ENCODE measurements at regions not wholly inside any gene's neighbourhood (a gene's known extent, or its start where the extent isn't known, plus 50 kb on each side); places are given as distances from the start of the nearest gene placed in this dataset.

DNA sequence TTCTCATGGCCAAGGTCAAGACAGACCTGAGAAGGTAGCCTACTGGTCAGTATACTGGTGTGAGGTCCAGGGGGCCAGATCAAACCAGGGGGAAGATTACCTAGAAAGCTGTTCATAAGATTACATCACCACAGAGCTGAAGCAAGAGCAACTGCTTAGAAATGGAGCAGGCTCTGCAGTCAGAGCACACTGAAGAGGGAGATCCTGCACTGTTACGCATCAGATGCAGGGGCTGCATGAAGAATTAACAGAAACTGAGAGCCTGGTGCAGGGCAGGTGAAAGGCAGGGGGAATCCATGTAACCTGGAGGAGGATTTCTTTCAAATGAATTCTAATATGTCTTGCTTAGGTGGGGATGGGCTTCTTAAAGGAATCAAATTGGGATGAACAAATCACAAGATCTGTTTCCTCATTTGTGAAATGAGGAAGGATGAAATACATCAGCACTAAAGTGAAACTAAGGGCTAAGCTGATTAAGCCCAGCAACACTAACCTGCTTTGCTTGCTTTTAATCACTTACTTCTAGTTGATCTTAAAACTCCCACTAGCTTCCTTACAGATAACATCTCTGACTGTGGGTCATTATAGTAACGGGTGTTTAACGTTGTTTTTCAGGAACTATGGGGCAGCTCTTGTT, 74.3 kb upstream of the ADAM23 start:
- Histone ChIP-seq H3K27me3 (ENCODE audit: control insufficient read depth in 1 of 2, insufficient read depth in 2 of 2, low read length in 2 of 2) (no peaks in the 10 kb centered on the region), H3K9ac (ENCODE audit: insufficient read depth, low read depth, low read length) (no peak overlapping the region), H3K4me2 (ENCODE audit: low read depth, low read length) (no peak overlapping the region), H3K27ac (ENCODE audit: extremely low read length, insufficient read depth, low read length) (no peak overlapping the region), H3K4me3 (replicated peaks in 1 of 3; ENCODE audit: insufficient read depth in 1 of 3, low read depth in 2 of 3, low read length in 3 of 3) (no peak overlapping the region), H2AFZ (ENCODE audit: low read length) (no peak overlapping the region), H3K36me3 (replicated peaks in 1 of 2; ENCODE audit: control insufficient read depth in 1 of 2, insufficient read depth in 2 of 2, low read length in 2 of 2) (no peaks in the 10 kb centered on the region), H3K9me3 (ENCODE audit: low read length) (peaks cover 13% of the 10 kb centered on the region), H3K79me2 (ENCODE audit: insufficient read depth, low read length) (no peaks in the 10 kb centered on the region), H4K20me1 (ENCODE audit: insufficient read depth, low read length) (no peaks in the 10 kb centered on the region), H3K4me1 (ENCODE audit: insufficient read depth, low read length) (no peaks in the 10 kb centered on the region)
- ChIA-PET POLR2A (no interaction called here), CTCF (ENCODE audit: low intra/inter-chr PET ratio, low total read pairs) (no interaction called here)
- no TSS peak for BruUV-seq (replicated peaks)
- FAIRE-seq = no peak
- 15% methylated on average over 3 of the region's 3 CpGs for WGBS (ENCODE audit: low lambda C conversion rate)
- TF ChIP-seq HIVEP1 (CRISPR knock-in tag; IDR thresholded peaks at IDR 0.05) = no peak
- TF ChIP-seq NFYC (CRISPR knock-in tag; IDR thresholded peaks at IDR 0.05) = no peak
- no peak for TF ChIP-seq ZNF703 (CRISPR knock-in tag; IDR thresholded peaks at IDR 0.05; ENCODE audit: borderline replicate concordance)
- TF ChIP-seq, protein P1, sequence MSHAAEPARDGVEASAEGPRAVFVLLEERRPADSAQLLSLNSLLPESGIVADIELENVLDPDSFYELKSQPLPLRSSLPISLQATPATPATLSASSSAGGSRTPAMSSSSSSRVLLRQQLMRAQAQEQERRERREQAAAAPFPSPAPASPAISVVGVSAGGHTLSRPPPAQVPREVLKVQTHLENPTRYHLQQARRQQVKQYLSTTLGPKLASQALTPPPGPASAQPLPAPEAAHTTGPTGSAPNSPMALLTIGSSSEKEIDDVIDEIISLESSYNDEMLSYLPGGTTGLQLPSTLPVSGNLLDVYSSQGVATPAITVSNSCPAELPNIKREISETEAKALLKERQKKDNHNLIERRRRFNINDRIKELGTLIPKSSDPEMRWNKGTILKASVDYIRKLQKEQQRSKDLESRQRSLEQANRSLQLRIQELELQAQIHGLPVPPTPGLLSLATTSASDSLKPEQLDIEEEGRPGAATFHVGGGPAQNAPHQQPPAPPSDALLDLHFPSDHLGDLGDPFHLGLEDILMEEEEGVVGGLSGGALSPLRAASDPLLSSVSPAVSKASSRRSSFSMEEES (CRISPR knock-in tag; IDR thresholded peaks at IDR 0.05) = no peak
- intact Hi-C loops (cut with micrococcal nuclease; ENCODE audit: unreplicated experiment) = no loop called here
- DNase-seq (ENCODE audit: low spot score) = no peak
- ATAC-seq = no peak
- in situ Hi-C loops (cut with HindIII; ENCODE audit: extremely low pct_ligation_motif_present, low pct_unique_long_range_greater_than_20kb) = no loop called here

DNA sequence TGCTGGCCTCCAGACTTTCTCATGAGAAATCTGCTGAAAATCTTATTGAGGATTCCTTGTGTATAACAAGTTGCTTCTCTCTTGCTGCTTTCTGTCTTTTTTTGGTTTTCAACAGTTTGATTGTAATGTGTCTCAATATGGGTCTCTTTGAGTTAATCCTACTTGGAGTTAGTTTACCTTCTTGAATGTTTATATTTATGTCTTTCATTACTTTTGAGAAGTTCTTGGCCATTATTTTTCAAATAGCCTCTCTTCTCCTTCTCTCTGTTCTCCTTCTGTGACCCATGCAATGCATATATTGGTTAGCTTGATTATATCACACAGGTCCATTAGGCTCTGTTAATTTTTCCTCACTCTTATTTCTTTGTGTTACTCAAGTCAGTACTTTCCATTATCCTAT, 67.4 kb upstream of the ADAM23 start:
- peaks cover 14% of the 10 kb centered on the region for H3K9me3 ChIP-seq (ENCODE audit: low read length)
- H3K79me2 ChIP-seq (ENCODE audit: insufficient read depth, low read length) = no peaks in the 10 kb centered on the region
- no peaks in the 10 kb centered on the region for H3K27me3 ChIP-seq (ENCODE audit: control insufficient read depth in 1 of 2, insufficient read depth in 2 of 2, low read length in 2 of 2)
- H3K27ac ChIP-seq (ENCODE audit: extremely low read length, insufficient read depth, low read length) = no peak overlapping the region
- no peaks in the 10 kb centered on the region for H3K36me3 ChIP-seq (replicated peaks in 1 of 2; ENCODE audit: control insufficient read depth in 1 of 2, insufficient read depth in 2 of 2, low read length in 2 of 2)
- TF ChIP-seq, protein P2, sequence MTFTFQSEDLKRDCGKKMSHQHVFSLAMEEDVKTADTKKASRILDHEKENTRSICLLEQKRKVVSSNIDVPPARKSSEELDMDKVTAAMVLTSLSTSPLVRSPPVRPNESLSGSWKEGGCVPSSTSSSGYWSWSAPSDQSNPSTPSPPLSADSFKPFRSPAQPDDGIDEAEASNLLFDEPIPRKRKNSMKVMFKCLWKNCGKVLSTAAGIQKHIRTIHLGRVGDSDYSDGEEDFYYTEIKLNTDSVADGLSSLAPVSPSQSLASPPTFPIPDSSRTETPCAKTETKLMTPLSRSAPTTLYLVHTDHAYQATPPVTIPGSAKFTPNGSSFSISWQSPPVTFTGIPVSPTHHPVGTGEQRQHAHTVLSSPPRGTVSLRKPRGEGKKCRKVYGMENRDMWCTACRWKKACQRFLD (CRISPR knock-in tag; IDR thresholded peaks at IDR 0.05; ENCODE audit: borderline replicate concordance) = no peak
- TF ChIP-seq ZNF816 (CRISPR knock-in tag; IDR thresholded peaks at IDR 0.05; ENCODE audit: borderline replicate concordance) = no peak
- no peak for TF ChIP-seq PHF8 (CRISPR knock-in tag; IDR thresholded peaks at IDR 0.05)
- TF ChIP-seq MYC (CRISPR knock-in tag; IDR thresholded peaks at IDR 0.05; ENCODE audit: borderline replicate concordance) = no peak
- TF ChIP-seq ZNF747 (CRISPR knock-in tag; IDR thresholded peaks at IDR 0.05; ENCODE audit: borderline replicate concordance) = no peak
- TF ChIP-seq ZNF138 (CRISPR knock-in tag; IDR thresholded peaks at IDR 0.05; ENCODE audit: low read depth) = no peak
- TF ChIP-seq TGIF2 (CRISPR knock-in tag; IDR thresholded peaks at IDR 0.05) = no peak
- no peak for TF ChIP-seq MATR3 (CRISPR knock-in tag; IDR thresholded peaks at IDR 0.05)
- no peak for TF ChIP-seq ARNT (IDR thresholded peaks at IDR 0.05)
- H2AFZ ChIP-seq (ENCODE audit: low read length) = no peak overlapping the region
- DNase-seq (ENCODE audit: low spot score) (no peak), FAIRE-seq (no peak), ATAC-seq (no peak)
- H4K20me1 ChIP-seq (ENCODE audit: insufficient read depth, low read length) = no peaks in the 10 kb centered on the region
- H3K9ac ChIP-seq (ENCODE audit: insufficient read depth, low read depth, low read length) = no peak overlapping the region
- no peaks in the 10 kb centered on the region for H3K4me1 ChIP-seq (ENCODE audit: insufficient read depth, low read length)
- CTCF ChIA-PET (ENCODE audit: low intra/inter-chr PET ratio, low total read pairs) = no interaction called here
- POLR2A ChIA-PET = no interaction called here
- no peak overlapping the region for H3K4me2 ChIP-seq (ENCODE audit: low read depth, low read length)
- in situ Hi-C loops (cut with HindIII; ENCODE audit: extremely low pct_ligation_motif_present, low pct_unique_long_range_greater_than_20kb) = no loop called here
- no TSS peak for BruUV-seq (replicated peaks)
- intact Hi-C loops (cut with micrococcal nuclease; ENCODE audit: unreplicated experiment) = no loop called here
- no peak overlapping the region for H3K4me3 ChIP-seq (replicated peaks in 1 of 3; ENCODE audit: insufficient read depth in 1 of 3, low read depth in 2 of 3, low read length in 3 of 3)
